ENCODE measurements at regions not wholly inside any gene's neighbourhood (a gene's known extent, or its start where the extent isn't known, plus 50 kb on each side); places are given as distances from the start of the nearest gene placed in this dataset.
"Not testable (repeated sequence)": the region's sequence is repeated elsewhere in the genome, so short reads cannot be mapped to it uniquely, and the experiment has no call there.

DNA sequence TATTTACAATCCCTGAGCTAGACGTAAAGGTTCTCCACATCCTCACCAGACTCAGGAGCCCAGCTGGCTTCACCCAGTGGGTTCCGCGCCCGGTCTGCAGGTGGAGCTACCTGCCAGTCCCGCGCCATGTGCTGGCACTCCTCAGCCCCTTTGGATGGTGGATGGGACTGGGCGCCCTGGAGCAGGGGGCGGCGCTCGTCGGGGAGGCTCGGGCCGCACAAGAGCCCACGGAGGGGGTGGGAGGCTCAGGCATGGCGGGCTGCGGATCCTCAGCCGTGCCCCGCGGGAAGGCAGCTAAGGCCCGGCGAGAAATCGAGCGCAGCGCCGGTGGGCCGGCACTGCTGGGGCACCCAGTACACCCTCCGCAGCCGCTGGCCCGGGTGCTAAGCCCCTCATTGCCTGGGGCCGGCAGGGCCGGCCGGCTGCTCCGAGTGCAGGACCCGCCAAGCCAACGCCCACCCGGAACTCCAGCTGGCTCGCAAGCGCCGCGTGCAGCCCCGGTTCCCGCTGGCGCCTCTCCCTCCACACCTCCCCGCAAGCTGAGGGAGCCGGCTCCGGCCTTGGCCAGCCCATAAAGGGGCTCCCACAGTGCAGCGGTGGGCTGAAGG is 448.3 kb downstream of the COL11A1 start:
- not testable (repeated sequence) for DNase-seq

DNA sequence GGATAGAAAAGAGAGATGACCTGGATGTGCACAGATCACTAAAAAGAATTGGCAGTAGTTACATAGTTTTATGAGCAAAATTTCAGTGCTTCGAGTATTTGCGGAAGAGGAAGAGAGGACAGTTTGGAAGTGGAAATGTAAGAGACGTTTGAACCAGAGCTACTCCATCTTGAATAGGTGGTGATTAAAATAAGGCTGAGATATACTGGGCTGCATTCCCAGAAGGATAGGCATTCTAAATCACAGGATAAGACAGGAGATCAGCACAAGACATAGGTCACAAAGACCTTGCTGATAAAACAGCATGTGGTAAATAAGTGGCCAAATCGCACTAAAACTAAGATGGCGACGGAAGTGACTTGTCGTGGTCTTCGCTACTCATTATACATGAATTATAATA is 453.3 kb downstream of the COL11A1 start:
- DNase-seq = no peak

GRCh38 chr1:102640872-102641271 is 467.4 kb downstream of the COL11A1 start:
- no peak for DNase-seq

GRCh38 chr1:102640312-102640711 is 468.0 kb downstream of the COL11A1 start:
- no peak for DNase-seq

DNA sequence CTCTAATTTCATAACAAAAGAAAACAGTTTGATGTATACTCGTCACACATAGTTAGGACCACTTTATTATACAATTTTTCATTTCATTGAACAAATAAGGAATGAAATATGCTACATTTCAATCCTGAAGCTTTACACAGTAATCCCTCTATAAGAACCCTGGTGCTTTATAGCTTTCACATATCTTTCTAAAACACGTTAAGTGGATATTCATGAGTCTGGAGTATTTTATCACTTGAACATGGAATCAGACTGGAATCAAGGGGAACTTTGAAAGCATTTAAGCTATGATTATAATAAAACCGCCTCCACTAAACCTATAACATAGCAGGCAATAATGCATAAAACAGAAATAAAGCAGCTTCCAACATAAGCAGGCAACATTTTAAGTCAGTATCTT is 476.6 kb downstream of the COL11A1 start:
- DNase-seq = no peak

DNA sequence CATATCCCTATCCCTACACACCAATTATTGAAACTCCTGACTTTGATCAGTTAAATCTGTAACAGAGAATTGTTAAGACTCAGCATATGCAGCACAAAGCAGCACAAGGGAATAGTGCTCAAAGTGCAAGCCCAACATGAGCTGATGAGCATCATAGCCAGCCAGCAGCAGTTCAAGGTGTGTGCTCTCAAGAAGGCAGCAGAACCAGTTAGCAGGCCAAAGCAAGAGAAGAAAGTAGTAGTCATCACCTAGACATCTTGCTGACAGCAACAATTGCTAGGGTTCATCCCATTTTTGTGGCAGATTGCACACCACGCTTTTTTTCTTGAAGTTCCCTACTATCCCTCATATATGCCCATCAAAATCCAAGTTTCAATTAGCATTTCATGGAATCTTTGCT is 478.3 kb downstream of the COL11A1 start:
- no peak for DNase-seq

DNA sequence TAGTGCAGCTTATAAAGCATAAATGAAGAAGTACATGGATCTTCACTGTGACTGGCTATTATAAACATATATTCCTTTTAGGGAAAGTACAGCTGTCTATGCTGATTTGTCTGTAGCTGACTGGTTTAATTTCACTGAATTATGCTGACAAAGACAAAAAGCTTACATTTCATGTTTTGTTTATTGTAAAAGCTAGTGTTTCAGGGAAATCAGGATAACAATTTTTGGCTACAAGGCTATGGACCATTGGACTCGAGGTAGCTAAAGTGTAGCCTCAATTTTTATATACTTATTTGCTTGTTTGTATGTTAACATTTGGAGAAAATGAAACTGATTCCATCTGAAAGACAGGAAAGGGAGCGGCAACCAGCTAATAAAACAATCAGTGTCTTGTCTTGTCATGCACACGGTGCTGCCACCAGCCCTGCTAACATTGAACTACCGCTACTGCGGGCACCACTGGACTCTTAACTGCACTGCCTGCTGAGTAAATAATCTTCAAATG is 480.2 kb downstream of the COL11A1 start:
- no peak for DNase-seq

- no peak for DNase-seq
Measured at GRCh38 chr1:102627145-102627544, 481.2 kb downstream of the COL11A1 start.

DNA sequence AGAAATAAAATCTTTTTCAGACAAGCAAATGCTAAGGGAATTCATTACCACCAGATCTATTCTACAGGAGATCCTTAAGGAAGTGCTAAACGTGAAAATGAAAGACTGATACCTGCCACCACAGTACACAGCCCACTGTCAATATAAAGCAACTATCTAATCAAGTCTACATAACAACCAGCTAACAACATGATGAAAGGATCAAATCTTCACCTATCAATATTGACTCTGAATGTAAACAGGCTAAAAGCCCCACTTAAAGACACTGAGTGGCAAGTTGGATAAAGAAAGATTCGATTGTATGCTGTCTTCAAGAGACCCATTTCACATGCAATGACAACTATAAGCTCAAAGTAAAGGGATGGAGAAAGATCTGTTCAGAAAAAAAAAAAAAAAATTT is 492.4 kb downstream of the COL11A1 start:
- no peak for DNase-seq

- DNase-seq = no peak
Measured at GRCh38 chr1:102595106-102595505, 513.2 kb downstream of the COL11A1 start.

- no peak for DNase-seq
Measured at GRCh38 chr1:102593276-102593675, 515.0 kb downstream of the COL11A1 start.

DNA sequence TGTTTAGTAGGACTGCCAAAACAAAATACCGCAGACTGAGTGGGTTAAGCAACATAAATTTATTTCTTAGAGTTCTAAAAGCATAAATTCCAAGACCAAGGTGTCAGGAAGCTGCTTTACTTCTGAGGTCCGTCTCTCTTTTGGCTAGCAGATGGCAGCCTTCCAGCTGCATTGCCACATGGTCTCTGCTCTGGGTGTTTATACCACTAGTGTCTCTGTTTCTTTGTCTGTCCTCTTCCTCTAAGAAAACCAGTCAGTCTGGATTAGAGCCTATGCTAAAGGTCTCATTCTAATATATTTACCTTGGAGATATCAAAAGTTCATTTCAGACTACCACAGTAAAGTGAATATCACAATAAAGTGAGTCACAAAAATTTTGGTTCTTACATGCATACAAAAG is 519.8 kb downstream of the COL11A1 start:
- peak; percentile 52 for DNase-seq

- peak; percentile 12 for DNase-seq
Measured at GRCh38 chr1:102586022-102586421, 522.3 kb downstream of the COL11A1 start.

- no peak for DNase-seq
Measured at GRCh38 chr1:102580806-102581205, 527.5 kb downstream of the COL11A1 start.

GRCh38 chr1:102578804-102579203 is 529.5 kb downstream of the COL11A1 start:
- DNase-seq = no peak

- no peak for DNase-seq
Measured at GRCh38 chr1:102572637-102573036, 535.7 kb downstream of the COL11A1 start.

- DNase-seq = no peak
Measured at GRCh38 chr1:102566182-102566581, 542.1 kb downstream of the COL11A1 start.

DNA sequence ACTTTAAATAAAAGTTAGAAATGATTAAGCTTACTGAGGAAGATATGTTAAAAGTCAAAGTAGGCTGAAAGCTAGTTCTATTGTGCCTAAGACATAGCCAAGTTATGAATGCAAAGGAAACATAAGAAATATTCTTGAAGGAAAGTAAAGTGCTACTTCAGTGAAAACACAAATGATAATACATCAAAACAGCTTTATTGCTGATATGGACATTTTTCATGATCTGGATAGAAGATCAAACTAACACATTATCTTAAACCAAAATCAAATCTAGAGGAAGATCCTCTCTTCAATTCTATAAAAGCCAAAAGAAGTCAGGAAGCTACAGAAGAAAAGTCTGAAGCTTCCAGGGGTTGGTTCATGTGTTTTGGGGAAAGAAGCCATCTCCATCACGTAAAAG is 545.9 kb downstream of the COL11A1 start:
- DNase-seq = no peak

- peak; percentile 38 for DNase-seq
Measured at GRCh38 chr1:102550729-102551384, 554.1 kb upstream of the OLFM3 start.

- no peak for DNase-seq
Measured at GRCh38 chr1:102546251-102546650, 549.5 kb upstream of the OLFM3 start.

DNA sequence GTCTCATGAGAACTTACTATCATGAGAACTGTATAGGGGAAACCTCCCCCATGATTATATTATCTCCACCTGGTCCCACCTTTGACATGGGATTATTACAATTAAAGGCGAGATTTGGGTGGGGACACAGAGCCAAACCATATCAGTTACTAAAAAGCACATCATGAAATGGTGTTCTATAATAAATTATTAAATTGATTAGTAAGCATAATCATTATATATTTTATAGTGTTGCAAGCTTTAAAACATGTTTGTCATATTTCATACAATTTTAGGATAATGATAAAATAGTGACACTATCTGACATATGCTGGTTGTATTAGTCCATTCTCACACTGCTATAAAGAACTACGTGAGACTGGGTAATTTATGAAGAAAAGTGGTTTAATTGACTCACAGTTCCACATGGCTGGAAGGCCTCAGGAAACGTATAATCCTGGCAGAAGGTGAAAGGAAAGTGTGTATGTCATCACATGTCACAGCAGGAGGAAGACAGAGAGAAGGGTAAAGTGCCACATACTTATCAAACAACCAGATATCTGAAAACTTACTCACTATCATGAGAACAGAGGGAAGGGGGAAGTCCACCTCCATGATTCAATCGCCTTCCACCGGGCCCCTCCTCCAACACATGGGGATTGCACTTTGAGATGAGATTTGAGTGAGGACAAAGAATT is 539.2 kb upstream of the OLFM3 start:
- no peak for DNase-seq

DNA sequence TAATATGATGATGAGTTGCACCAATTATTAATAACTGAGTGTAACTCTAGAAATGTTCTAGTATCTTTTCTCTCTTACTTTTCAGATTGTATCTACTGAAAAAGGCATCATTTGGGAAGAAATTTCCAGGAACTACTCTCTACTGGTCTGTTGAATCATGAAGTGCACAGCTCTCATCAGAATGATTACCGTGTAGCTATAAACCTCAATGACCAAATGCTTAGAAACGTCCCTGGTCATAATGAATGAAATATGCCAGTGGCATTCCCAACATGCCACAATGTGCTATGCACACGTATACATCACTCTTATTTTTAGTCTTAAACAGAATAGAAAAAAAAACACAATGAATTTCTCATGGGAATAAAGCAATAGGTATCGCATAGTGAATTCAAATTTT is 534.3 kb upstream of the OLFM3 start:
- DNase-seq = no peak

- no peak for DNase-seq
Measured at GRCh38 chr1:102529446-102529845, 532.7 kb upstream of the OLFM3 start.

DNA sequence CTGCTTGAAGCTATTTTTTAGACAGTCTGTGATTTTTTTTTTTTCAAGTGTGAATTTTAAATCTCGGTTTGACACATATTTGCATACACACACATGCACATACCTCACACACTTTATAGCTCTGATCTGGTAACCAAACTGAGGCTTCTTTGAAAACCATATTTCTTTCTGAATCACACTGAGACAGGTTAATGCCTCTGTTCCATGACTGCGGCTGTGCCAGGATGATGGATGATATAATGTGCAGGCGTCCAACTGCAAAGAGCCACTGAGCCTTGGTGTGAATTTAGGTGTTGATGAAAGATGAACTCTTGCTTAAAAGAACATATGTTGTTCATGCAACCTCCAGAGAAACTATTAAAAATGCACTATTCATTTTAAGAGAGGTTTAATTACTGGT is 504.0 kb upstream of the OLFM3 start:
- no peak for DNase-seq
